Heart right ventricle (tissue), 16 donors: ENCODE measurements at regions not wholly inside any gene's neighbourhood (a gene's known extent, or its start where the extent isn't known, plus 50 kb on each side); places are given as distances from the start of the nearest gene placed in this dataset.

Experiments used
- ATAC-seq, 8 donors: fragments of 200-7000 bp; cut with Tn5 transposase; one replicate each; pipeline ENCODE4 v1.9.1; 2020; ENCODE audit warnings: mild to moderate bottlenecking in 8 of 8, moderate library complexity in 8 of 8, moderate number of reproducible peaks in 1 of 8
- DNase-seq, 2 donors: peaks; one replicate each; pipeline ENCODE4 v3.0.0-alpha.2; 2020
- H3K27ac ChIP-seq, 10 donors: fragments of 200-600 bp; sonication (generic) in 2 of 10; one replicate each; pipeline versions ENCODE4 v1.5.0 to v1.8.0; 2020 to 2022; ENCODE audit warnings: mild to moderate bottlenecking in 3 of 10
- H3K27me3 ChIP-seq, 7 donors: fragments of 200-600 bp; one replicate each; pipeline ENCODE4 v1.8.0; 2021 to 2022; ENCODE audit warnings: mild to moderate bottlenecking in 2 of 7
- H3K36me3 ChIP-seq, 9 donors: fragments of 200-600 bp; sonication (generic) in 1 of 9; one replicate each; pipeline versions ENCODE4 v1.5.0 to v1.8.0; 2020 to 2022; ENCODE audit warnings: mild to moderate bottlenecking in 2 of 9
- H3K4me1 ChIP-seq, 9 donors: fragments of 200-600 bp; sonication (generic) in 1 of 9; one replicate each; pipeline versions ENCODE4 v1.5.0 to v1.8.0; 2020 to 2022; ENCODE audit warnings: mild to moderate bottlenecking in 4 of 9
- H3K4me3 ChIP-seq, 10 donors: fragments of 200-600 bp; sonication (generic) in 2 of 10; one replicate each; pipeline versions ENCODE4 v1.5.0 to v1.8.0; 2020 to 2022; ENCODE audit warnings: mild to moderate bottlenecking in 7 of 10, moderate library complexity in 2 of 10
- H3K9me3 ChIP-seq, 11 donors: fragments of 200-600 bp in 10 of 11; sonication (generic) in 2 of 11; one replicate each; pipeline versions ENCODE4 v1.5.0 to v1.8.0; 2013 to 2022; ENCODE audit warnings: mild to moderate bottlenecking in 2 of 11, control low read depth in 1 of 11, moderate library complexity in 1 of 11
- WGBS, 2 donors: extraction: QIAGEN DNeasy Blood & Tissue Kit; methylation state at CpG; one replicate each; pipeline ENCODE4 v1.1.7; 2013; ENCODE audit warnings: inconsistent platforms in 1 of 2; 5-methylcytosine and 5-hydroxymethylcytosine counted together
- intact Hi-C, 10 donors: fragments of 100-400 bp; cut with DNase I; formaldehyde crosslinking; loops; one replicate each; pipeline versions ENCODE4 v1.11.1 to v1.14.2; 2022
- TF ChIP-seq, protein P1 (sequence below), 9 donors: fragments of 200-600 bp; sonication (generic) in 2 of 9; IDR thresholded peaks; one replicate each; pipeline versions ENCODE4 v1.5.0 to v1.8.0; 2021 to 2022; ENCODE audit warnings: antibody characterized with exemption in 9 of 9, mild to moderate bottlenecking in 5 of 9, moderate library complexity in 1 of 9
- donor health status: Arrhythmogenic right ventricular cardiomyopathy.
- donor health status: ischemic (EF 13 %, LVEDD 7.1; RV severe dilation, severe dysfunction).
- donor health status: healthy with polysubstance abuse.
- donor health status: DM: no; HTN: yes; CAD: no.
- donor health status: DM: no; HTN: no; CAD: no.
- donor health status: ischemic (EF 25% LVEDD 6.9; RV normal size, moderate dysfunction).
- donor health status: ischemic (EF 25% LVEDD 5.7; RV mildly dilated, moderate dysfunction).
- donor health status: healthy.
- donor health status: DM: yes; HTN: yes; CAD: no.
- donor health status: Ischemic cardiomyopathy.
- donor health status: ischemic (EF 35%, LVEDD 5.7; RV mildly dilated, moderate dysfunction).
- donor health status: nonischemic (EF 11% LVEDD 7.7; RV severe dilation, severe dysfunction).
- donor health status: DM: yes; HTN: yes; CAD: no.
- donor health status: PGD.
- donor health status: ischemic (EF 29% LVEDD 5.4; RV normal size, mild dysfunction).
- donor health status: nonischemic (EF 23%, LVEDD 6.1; RV moderate dilation, normal function).

DNA sequence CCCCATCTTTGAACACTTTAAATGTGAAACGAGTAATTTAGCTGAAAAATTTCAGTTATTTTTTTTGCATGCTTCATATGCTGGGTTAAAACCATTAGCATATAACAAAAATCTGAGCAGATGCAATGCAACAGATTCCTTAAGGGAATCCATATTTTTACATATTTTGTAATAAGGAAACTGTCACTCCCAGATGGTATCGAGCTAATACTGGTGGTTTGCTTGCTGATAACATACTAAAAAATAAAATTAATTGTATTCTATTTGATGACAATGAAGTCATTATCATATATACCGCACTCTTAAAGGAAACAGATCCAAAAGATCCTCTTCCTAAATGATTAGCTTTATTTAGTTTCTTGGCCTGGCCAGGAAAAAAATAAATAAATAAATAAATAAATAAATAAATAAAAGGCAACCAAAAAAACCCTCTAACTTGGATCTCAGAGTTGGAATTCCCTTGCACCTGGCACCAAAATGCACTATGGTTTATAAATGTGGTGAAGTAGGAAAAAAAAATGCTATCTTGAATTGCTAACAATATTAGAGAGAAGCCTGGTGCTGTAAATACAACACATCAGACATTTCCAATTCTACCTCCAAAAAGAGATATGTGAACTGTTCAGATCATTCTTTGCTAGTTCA lies 503.2 kb upstream of the ARRDC4 start:
- H3K4me1 ChIP-seq: peaks cover 0 to 24% (median 0%) of the 10 kb centered on the region in 9 donors
- no peak overlapping the region for H3K27ac ChIP-seq
- no peak overlapping the region for H3K4me3 ChIP-seq
- ATAC-seq (no peak), DNase-seq (no peak)
- intact Hi-C loops: no loop called here
- no peaks in the 10 kb centered on the region for H3K9me3 ChIP-seq
- H3K36me3 ChIP-seq: no peaks in the 10 kb centered on the region
- TF ChIP-seq, protein P1, sequence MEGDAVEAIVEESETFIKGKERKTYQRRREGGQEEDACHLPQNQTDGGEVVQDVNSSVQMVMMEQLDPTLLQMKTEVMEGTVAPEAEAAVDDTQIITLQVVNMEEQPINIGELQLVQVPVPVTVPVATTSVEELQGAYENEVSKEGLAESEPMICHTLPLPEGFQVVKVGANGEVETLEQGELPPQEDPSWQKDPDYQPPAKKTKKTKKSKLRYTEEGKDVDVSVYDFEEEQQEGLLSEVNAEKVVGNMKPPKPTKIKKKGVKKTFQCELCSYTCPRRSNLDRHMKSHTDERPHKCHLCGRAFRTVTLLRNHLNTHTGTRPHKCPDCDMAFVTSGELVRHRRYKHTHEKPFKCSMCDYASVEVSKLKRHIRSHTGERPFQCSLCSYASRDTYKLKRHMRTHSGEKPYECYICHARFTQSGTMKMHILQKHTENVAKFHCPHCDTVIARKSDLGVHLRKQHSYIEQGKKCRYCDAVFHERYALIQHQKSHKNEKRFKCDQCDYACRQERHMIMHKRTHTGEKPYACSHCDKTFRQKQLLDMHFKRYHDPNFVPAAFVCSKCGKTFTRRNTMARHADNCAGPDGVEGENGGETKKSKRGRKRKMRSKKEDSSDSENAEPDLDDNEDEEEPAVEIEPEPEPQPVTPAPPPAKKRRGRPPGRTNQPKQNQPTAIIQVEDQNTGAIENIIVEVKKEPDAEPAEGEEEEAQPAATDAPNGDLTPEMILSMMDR (IDR thresholded peaks at IDR 0.05): no peak
- H3K27me3 ChIP-seq: no peaks in the 10 kb centered on the region
- WGBS, 2 donors: 73 to 84% methylated on average over 3 of the region's 3 CpGs

DNA sequence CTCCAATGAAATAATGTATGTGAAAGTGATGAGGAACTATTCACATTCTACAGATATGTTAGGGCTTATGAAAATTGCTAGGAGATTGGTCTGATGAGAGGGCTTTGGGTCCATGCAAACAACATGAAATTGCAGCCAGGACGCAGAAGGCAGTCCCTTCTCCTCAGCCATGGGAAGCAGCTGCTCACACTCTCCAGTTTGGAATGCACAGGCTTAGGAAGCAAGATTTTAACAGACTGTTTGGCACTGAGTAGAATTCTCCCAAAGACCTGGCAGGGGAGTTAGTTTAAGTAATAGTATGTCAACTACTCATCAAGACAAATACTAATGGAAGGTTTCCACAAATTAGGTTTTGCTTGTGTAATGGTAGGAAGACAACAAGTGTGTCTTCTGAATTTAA lies 500.7 kb upstream of the ARRDC4 start:
- no peaks in the 10 kb centered on the region for H3K9me3 ChIP-seq

DNA sequence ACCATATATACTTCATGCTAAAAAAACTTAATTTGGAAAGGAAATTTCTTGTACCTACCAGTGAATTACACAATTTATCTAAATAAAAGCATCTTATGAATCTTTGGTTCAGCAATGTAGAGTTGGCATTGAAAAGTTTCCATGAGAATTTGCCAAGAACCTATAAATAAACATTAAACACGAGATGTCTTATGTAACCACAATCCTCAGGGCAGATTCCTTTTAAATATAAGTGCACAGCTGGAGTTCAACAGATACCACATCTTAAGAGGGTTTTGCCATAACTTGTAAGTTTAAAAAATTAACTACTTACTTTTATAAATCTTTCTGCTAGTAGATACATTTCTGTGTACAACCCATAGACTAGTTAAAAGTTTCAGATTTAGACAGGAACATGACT lies 499.3 kb upstream of the ARRDC4 start:
- Histone ChIP-seq H3K27me3 (no peaks in the 10 kb centered on the region), H3K9me3 (no peaks in the 10 kb centered on the region), H3K4me3 (no peak overlapping the region), H3K4me1 (peaks cover 0 to 27% (median 0%) of the 10 kb centered on the region in 9 donors), H3K36me3 (no peaks in the 10 kb centered on the region), H3K27ac (peak overlapping the region in 3 of 10 donors; percentile 57 to 63 (median 60))
- ATAC-seq: peak in 4 of 8 donors; percentile 50 to 79 (median 66)
- TF ChIP-seq, protein P1 (IDR thresholded peaks at IDR 0.05): no peak
- intact Hi-C loops: no loop called here
- WGBS, 2 donors: 6% methylated on average over 1 of the region's 1 CpG
- no peak for DNase-seq

More for the DNA sequence above, 500.7 kb upstream of the ARRDC4 start:
- no peak overlapping the region for H3K4me3 ChIP-seq
- no peak for DNase-seq
- 21 to 38% methylated on average over 1 of the region's 1 CpG for WGBS, 2 donors
- peaks cover 0 to 27% (median 0%) of the 10 kb centered on the region in 9 donors for H3K4me1 ChIP-seq
- H3K27me3 ChIP-seq: no peaks in the 10 kb centered on the region
- H3K27ac ChIP-seq: no peak overlapping the region
- H3K36me3 ChIP-seq: no peaks in the 10 kb centered on the region
- peak in 3 of 8 donors; percentile 39 to 63 (median 41) for ATAC-seq
- intact Hi-C loops: no loop called here
- TF ChIP-seq, protein P1 (IDR thresholded peaks at IDR 0.05): no peak

DNA sequence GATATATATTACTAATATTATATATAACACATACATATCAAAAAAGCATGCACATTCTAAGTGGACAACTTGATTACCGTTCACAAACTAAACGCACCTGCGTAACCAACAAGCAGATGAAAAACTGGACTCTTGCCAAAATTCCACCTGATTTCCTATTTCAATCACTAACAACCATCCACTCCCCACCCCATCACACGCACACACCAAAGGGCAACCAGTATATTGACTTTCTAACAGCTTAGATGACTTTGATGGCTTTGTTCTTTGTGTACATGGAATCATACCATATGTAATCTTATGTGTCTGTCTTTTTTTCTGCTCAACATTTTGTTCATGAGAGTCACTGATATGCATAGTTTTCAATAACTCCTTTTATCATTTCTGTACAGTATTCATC lies 496.8 kb upstream of the ARRDC4 start:
- ATAC-seq: no peak
- no peaks in the 10 kb centered on the region for H3K36me3 ChIP-seq
- no peaks in the 10 kb centered on the region for H3K9me3 ChIP-seq
- DNase-seq: no peak
- no peaks in the 10 kb centered on the region for H3K27me3 ChIP-seq
- no peak overlapping the region for H3K27ac ChIP-seq
- H3K4me1 ChIP-seq: peaks cover 0 to 27% (median 0%) of the 10 kb centered on the region in 9 donors
- no peak overlapping the region for H3K4me3 ChIP-seq
- 68 to 80% methylated on average over 4 of the region's 4 CpGs for WGBS, 2 donors
- intact Hi-C loops: no loop called here
- TF ChIP-seq, protein P1 (IDR thresholded peaks at IDR 0.05): no peak
